ENCODE measurements at regions not wholly inside any gene's neighbourhood (a gene's known extent, or its start where the extent isn't known, plus 50 kb on each side); places are given as distances from the start of the nearest gene placed in this dataset.

DNA sequence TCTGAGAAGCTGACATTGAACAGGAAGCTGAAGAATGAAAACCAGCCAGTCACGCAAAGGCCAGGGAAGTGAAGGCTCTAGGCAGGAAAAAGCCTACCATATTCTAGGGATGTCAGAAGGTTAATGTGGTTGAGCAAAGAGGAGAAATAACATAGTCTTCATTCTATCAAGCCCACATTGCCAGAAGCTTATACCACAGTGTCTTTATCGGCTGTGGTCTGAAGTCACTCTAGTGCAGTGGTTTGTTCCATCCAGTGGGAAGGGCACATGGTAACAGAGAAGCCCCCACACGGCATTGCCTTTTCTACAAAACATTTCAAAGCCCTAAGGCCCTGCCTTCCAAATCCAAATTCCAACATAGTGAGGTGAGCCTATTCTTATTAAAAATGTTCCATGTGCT, 311.3 kb downstream of the TNS1 start:
- no peak for DNase-seq (ENCODE audit: low read depth in 3 of 3)

GRCh38 chr2:217689053-217689452, 313.7 kb downstream of the TNS1 start:
- no peak for DNase-seq (ENCODE audit: low read depth in 3 of 3)

DNA sequence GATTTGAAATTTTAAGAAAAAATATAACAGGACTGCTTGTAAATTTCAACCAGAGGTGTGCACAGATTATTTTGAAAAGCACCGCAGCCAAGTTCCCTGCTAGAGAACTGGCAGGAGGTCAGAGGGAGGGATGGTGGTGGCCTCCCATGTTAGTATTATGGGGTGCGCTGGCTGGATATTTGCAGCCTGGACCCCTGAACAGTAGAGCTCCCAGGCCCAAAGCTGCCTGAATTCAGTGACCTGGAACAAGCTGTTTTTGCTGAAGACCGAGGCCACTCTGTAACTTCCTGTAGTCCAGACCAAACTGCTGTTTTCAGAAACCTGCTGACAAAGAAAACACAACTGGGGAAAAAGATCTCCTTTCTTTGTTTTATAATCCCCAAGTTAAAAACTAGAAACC, 314.3 kb downstream of the TNS1 start:
- no peak for DNase-seq (ENCODE audit: low read depth in 3 of 3)

DNA sequence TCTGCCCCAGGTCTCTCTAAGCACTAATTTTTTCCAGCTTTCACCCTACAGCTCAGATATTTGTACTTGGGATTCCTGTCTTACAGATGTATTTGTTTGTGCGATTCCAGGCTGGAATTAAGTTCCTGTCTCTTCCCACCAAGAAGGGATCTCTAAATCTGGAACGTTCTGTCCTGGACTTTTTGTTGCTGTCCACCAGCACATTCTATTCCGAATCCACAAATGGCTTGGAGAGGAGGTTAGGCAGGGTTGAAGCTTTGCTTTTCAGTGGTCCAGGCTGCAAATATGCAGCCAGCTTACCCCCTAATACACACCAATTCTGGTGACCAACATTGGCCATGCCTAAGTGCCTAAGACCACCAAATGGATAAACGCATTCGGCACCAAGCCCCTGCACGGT, 315.0 kb downstream of the TNS1 start:
- DNase-seq (ENCODE audit: low read depth in 3 of 3), result no peak

DNA sequence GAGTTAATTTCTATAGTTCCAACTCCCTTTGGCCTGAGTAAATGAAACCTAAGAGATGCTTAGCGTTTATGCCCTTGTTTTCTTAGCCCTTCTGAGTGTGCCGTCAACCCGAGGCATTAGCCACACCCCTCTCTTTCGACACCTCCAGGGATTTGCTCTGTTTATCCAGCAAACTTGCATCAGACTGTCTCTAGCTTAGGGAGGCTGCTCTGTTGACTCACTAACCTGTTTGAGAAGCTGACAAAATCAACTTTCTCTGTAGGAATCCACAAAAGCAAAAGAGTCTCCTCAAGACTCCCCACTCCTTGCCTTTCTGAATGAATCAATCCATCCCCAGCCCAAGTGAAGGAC, 317.6 kb downstream of the TNS1 start:
- DNase-seq (ENCODE audit: low read depth in 3 of 3), result no peak

DNA sequence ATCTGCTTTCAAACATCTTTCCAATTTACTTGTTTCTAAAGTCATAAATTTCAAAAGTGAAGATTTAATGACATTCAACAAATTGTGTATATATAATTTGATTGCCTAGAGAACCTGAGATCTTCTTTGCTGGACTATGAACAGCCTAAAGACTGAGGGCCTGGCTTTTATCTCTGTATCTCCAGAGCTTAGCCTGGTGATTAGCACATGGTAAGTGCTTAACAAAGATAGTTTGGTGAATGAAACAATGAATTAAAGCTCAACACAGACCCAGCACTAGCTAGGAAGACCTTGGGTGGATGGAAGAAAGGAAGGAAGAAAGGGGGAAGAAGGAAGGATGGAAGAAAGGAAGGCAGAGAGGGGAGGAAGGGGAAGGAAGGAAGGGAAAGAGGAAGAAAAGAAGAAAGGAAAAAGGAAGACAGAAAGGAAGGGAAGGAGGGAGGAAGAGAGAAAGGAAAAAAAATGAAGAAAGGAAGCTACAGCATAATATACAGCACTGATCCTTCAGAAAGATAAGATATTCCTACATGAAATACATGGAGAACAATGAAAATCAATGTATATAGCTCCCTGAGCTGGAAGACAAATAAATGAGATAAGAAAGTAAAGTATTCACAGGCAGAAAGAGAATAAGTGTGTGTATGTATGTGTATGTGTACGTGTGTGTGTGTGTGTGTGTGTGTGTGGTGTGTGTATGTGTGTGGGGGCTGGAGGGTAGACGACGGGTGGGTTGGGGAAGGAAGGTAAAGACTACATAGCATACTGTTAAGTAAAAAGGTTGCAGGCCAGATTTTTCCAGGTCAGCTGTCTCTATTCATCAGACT, 318.2 kb downstream of the TNS1 start:
- no peak for DNase-seq (ENCODE audit: low read depth in 3 of 3)

- DNase-seq (ENCODE audit: low read depth in 3 of 3), result no peak
These were observed 319.5 kb downstream of the TNS1 start for GRCh38 chr2:217683106-217683870.

DNA sequence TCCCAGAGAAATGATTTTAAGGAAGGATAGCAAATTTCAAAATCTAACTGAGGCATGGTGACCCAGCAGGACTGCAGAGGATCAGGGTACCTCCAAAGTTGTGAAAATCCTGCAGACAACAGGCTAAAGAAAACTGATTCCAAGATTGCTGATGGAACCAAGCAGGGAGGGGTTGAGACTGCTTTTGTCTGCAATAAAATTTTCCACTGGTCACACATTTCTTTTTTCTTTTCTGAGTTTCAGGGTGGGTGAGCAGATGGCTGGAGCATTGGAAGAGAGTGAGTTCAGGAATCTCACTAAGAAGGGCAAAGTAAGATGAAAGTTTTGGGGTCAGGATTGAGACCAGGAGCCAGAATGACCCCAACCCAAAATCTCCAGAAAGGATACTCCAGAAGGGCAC, 321.0 kb downstream of the TNS1 start:
- DNase-seq (ENCODE audit: low read depth in 3 of 3), result no peak

DNA sequence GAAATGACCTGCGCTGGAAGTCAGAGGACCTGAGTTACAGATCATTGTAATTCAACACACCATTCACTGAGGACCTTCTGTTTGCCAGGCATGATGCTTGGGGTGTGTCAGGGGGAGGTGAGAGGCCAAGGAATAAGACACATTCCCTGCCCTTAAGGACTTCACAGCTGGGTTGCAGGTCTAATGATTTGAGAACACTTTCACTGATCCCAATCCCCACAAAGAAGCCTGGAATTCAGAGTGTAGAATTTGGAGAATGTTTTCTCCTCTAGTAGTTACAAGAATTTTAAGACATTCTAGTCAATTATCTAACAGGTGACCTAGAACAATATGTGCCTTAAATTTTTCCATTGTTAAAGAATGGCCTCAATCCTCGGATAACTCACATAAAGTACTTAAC, 322.4 kb downstream of the TNS1 start:
- no peak for DNase-seq (ENCODE audit: low read depth in 3 of 3)

GRCh38 chr2:217673627-217674026, 329.2 kb downstream of the TNS1 start:
- no peak for DNase-seq (ENCODE audit: low read depth in 3 of 3)

GRCh38 chr2:217672472-217672871, 330.3 kb downstream of the TNS1 start:
- no peak for DNase-seq (ENCODE audit: low read depth in 3 of 3)

GRCh38 chr2:217671871-217672270, 330.9 kb downstream of the TNS1 start:
- no peak for DNase-seq (ENCODE audit: low read depth in 3 of 3)

DNA sequence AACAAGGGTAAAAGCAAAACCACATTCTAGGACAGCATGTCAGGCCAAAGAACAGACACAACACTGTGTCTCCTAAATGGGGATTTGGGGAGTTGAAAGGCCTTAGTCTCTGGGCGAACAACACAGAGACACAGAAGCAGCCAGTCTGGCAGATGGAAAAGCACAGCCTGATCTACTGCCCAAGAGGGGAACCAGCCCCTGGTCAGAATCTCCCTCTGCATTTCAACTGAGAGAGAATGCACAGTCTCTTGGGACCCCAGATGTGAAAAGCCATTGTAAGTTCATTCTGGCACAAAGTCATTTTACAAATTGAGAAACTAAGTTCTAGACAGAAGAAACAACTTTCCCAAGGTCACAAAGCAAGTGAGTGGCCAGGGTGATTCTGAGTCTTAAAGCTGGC, 331.7 kb downstream of the TNS1 start:
- no peak for DNase-seq (ENCODE audit: low read depth in 3 of 3)

- DNase-seq (ENCODE audit: low read depth in 3 of 3), result no peak
These were observed 333.0 kb downstream of the TNS1 start for GRCh38 chr2:217669831-217670230.

DNA sequence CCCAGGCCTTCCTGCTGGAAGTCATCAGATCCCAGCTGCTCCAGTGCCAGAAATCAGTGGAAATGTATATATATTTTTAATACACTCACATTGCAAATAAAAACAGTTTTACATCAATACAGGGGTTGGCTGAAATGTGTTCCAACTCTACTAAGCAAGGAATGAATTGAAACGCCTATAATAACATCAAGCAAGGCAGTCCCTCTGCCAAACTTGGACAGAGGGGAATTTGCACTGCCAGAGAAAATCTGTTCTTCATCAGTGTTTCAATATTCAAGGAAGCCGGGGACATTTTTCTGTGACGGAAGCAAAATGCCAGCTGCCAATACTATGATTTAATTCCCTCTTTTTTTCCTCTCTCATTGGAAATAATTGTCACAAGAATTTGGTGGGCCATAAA, 335.3 kb downstream of the TNS1 start:
- DNase-seq (ENCODE audit: low read depth in 3 of 3), result no peak

- no peak for DNase-seq (ENCODE audit: low read depth in 3 of 3)
These were observed 335.8 kb downstream of the TNS1 start for GRCh38 chr2:217667035-217667434.

- no peak for DNase-seq (ENCODE audit: low read depth in 3 of 3)
These were observed 336.5 kb downstream of the TNS1 start for GRCh38 chr2:217666338-217666737.

GRCh38 chr2:217664761-217665160, 338.0 kb downstream of the TNS1 start:
- DNase-seq (ENCODE audit: low read depth in 3 of 3), result no peak

DNA sequence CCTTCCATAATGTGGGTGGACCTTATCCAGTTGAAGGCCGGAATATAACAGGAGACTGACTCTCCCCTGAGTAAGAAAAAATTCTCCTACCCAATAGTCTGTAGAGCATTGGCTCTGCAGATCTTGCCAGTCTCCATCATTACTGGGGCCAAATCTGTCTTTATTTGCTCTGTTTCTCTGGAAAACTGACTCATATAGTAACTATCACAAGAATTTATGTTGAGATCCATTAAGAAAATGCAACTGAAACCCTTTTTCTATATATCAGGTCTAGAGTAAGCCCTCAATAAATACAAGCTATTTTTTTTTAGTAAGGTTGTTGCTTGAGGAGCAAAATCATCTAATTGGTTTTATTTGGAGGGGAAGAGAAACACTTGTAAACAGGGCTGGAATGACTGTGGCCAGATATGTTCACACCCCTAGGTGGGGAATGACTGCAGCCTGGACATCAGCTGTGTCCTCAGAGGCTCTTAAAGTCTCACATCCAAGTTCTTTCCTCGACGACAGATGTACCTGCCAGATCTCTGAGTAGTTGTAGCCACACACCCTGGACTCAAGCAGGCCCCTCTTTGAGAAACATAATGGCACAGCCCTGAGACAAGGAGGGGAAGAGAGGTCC, 339.7 kb downstream of the TNS1 start:
- DNase-seq (ENCODE audit: low read depth in 3 of 3), result no peak

- no peak for DNase-seq (ENCODE audit: low read depth in 3 of 3)
These were observed 341.4 kb downstream of the TNS1 start for GRCh38 chr2:217661378-217661777.

DNA sequence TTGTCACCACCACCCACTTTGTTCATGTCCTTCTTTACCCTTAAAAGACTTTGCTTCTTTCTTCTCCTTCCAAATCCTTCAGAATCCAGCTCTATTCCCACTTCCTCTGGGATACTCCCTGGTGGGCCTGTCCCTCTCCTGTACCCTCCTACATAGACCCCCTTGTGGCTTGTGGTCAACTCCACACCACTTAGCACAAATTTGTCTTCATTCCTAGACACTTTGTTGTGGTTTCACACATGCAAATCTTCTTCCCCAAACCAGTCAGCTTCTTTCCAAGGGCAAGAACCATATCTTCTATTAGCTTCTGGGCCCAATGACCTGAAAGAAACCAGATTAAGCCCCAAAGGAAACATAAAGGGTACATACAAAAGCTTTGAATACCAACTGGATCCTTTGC, 342.4 kb downstream of the TNS1 start:
- DNase-seq (ENCODE audit: low read depth in 3 of 3), result no peak

GRCh38 chr2:217658806-217659205, 344.0 kb downstream of the TNS1 start:
- no peak for DNase-seq (ENCODE audit: low read depth in 3 of 3)

- no peak for DNase-seq (ENCODE audit: low read depth in 3 of 3)
These were observed 345.5 kb downstream of the TNS1 start for GRCh38 chr2:217657252-217657651.
